Cerebellar cortex (tissue), 1 donor: ENCODE measurements at regions not wholly inside any gene's neighbourhood (a gene's known extent, or its start where the extent isn't known, plus 50 kb on each side); places are given as distances from the start of the nearest gene placed in this dataset.
"Not testable (repeated sequence)": the region's sequence is repeated elsewhere in the genome, so short reads cannot be mapped to it uniquely, and the experiment has no call there.

ENCODE experiments used
- DNase-seq: peaks from one replicate; pipeline ENCODE4 v3.0.0-alpha.2; 2015; ENCODE audit warnings: low spot score

- DNase-seq: no peak
Observed at GRCh38 chr5:106420102-106420501, 1250.6 kb downstream of the EFNA5 start.

GRCh38 chr5:106418196-106418595 is 1252.5 kb downstream of the EFNA5 start:
- DNase-seq: no peak

- no peak for DNase-seq
Observed at GRCh38 chr5:106417566-106417965, 1253.2 kb downstream of the EFNA5 start.

GRCh38 chr5:106417163-106417562 is 1253.6 kb downstream of the EFNA5 start:
- DNase-seq: no peak

GRCh38 chr5:106415541-106415940 is 1255.2 kb downstream of the EFNA5 start:
- no peak for DNase-seq

GRCh38 chr5:106414342-106414741 is 1256.4 kb downstream of the EFNA5 start:
- DNase-seq: no peak

- DNase-seq: no peak
Observed at GRCh38 chr5:106412606-106413005, 1258.1 kb downstream of the EFNA5 start.

GRCh38 chr5:106408570-106408969 is 1262.2 kb downstream of the EFNA5 start:
- no peak for DNase-seq

- DNase-seq: no peak
Observed at GRCh38 chr5:106408141-106408540, 1262.6 kb downstream of the EFNA5 start.

GRCh38 chr5:106401561-106401960 is 1269.2 kb downstream of the EFNA5 start:
- DNase-seq: no peak

- DNase-seq: no peak
Observed at GRCh38 chr5:106399391-106399790, 1271.3 kb downstream of the EFNA5 start.

- DNase-seq: no peak
Observed at GRCh38 chr5:106397700-106398099, 1273.0 kb downstream of the EFNA5 start.

- no peak for DNase-seq
Observed at GRCh38 chr5:106393276-106393675, 1277.5 kb downstream of the EFNA5 start.

- no peak for DNase-seq
Observed at GRCh38 chr5:106392766-106393165, 1278.0 kb downstream of the EFNA5 start.

- DNase-seq: not testable (repeated sequence)
Observed at GRCh38 chr5:106387767-106388166, 1283.0 kb downstream of the EFNA5 start.

- no peak for DNase-seq
Observed at GRCh38 chr5:106386287-106386686, 1284.5 kb downstream of the EFNA5 start.

GRCh38 chr5:106380736-106381135 is 1290.0 kb downstream of the EFNA5 start:
- DNase-seq: no peak

GRCh38 chr5:106376522-106376921 is 1294.2 kb downstream of the EFNA5 start:
- no peak for DNase-seq

- no peak for DNase-seq
Observed at GRCh38 chr5:106374956-106375355, 1295.8 kb downstream of the EFNA5 start.

- no peak for DNase-seq
Observed at GRCh38 chr5:106368021-106368420, 1302.7 kb downstream of the EFNA5 start.

- no peak for DNase-seq
Observed at GRCh38 chr5:106367281-106367680, 1303.5 kb downstream of the EFNA5 start.

- DNase-seq: no peak
Observed at GRCh38 chr5:106363578-106363977, 1307.2 kb downstream of the EFNA5 start.

- no peak for DNase-seq
Observed at GRCh38 chr5:106361905-106362304, 1308.8 kb downstream of the EFNA5 start.

- DNase-seq: no peak
Observed at GRCh38 chr5:106331415-106331814, 1339.3 kb downstream of the EFNA5 start.

GRCh38 chr5:106324356-106324755 is 1346.4 kb downstream of the EFNA5 start:
- no peak for DNase-seq
